ENCODE measurements at regions not wholly inside any gene's neighbourhood (a gene's known extent, or its start where the extent isn't known, plus 50 kb on each side); places are given as distances from the start of the nearest gene placed in this dataset.

GRCh38 chr20:11015440-11015839 is 341.6 kb upstream of the JAG1 start:
- peaks cover 0 to 5% (median 0%) of the 10 kb centered on the region in 5 experiments for H3K27me3 ChIP-seq (replicated peaks in 2 of 5; ENCODE audit: control insufficient read depth in 4 of 5, insufficient read depth in 5 of 5, low read length in 4 of 5)
- ChIA-PET POLR2A (no interaction called here), CTCF (no interaction called here)
- no peak overlapping the region for H3K4me3 ChIP-seq (ENCODE audit: control insufficient read depth in 1 of 7, extremely low read depth in 1 of 7, insufficient read depth in 4 of 7, low read depth in 2 of 7, low read length in 6 of 7)
- 87% methylated on average over 2 of the region's 4 CpGs for WGBS (ENCODE audit: insufficient coverage)
- no peaks in the 10 kb centered on the region for H3K36me3 ChIP-seq (ENCODE audit: control insufficient read depth in 4 of 4, insufficient read depth in 4 of 4, low read length in 3 of 4)
- no peak overlapping the region for H3K27ac ChIP-seq (ENCODE audit: insufficient read depth in 1 of 2, low read depth in 1 of 2, low read length in 2 of 2, poor library complexity in 1 of 2, severe bottlenecking in 2 of 2)
- H3K9me3 ChIP-seq (ENCODE audit: control extremely low read depth in 1 of 5, control insufficient read depth in 4 of 5, insufficient read depth in 2 of 5, low read depth in 1 of 5, low read length in 4 of 5), result no peaks in the 10 kb centered on the region
- DNase-seq, result no peak
- no peaks in the 10 kb centered on the region for H3K4me1 ChIP-seq (ENCODE audit: control extremely low read depth in 1 of 4, control insufficient read depth in 4 of 4, insufficient read depth in 4 of 4, low read length in 3 of 4)

GRCh38 chr20:11017446-11017845 is 343.6 kb upstream of the JAG1 start:
- 100% methylated on average over 2 of the region's 4 CpGs for WGBS (ENCODE audit: insufficient coverage)
- Histone ChIP-seq H3K4me3 (ENCODE audit: control insufficient read depth in 1 of 7, extremely low read depth in 1 of 7, insufficient read depth in 4 of 7, low read depth in 2 of 7, low read length in 6 of 7) (no peak overlapping the region), H3K4me1 (ENCODE audit: control extremely low read depth in 1 of 4, control insufficient read depth in 4 of 4, insufficient read depth in 4 of 4, low read length in 3 of 4) (no peaks in the 10 kb centered on the region), H3K27ac (ENCODE audit: insufficient read depth in 1 of 2, low read depth in 1 of 2, low read length in 2 of 2, poor library complexity in 1 of 2, severe bottlenecking in 2 of 2) (no peak overlapping the region), H3K9me3 (ENCODE audit: control extremely low read depth in 1 of 5, control insufficient read depth in 4 of 5, insufficient read depth in 2 of 5, low read depth in 1 of 5, low read length in 4 of 5) (no peaks in the 10 kb centered on the region), H3K27me3 (replicated peaks in 2 of 5; ENCODE audit: control insufficient read depth in 4 of 5, insufficient read depth in 5 of 5, low read length in 4 of 5) (no peaks in the 10 kb centered on the region), H3K36me3 (ENCODE audit: control insufficient read depth in 4 of 4, insufficient read depth in 4 of 4, low read length in 3 of 4) (no peaks in the 10 kb centered on the region)
- CTCF ChIA-PET, result no interaction called here
- DNase-seq, result no peak
- POLR2A ChIA-PET, result no interaction called here

- H3K4me1 ChIP-seq (ENCODE audit: control extremely low read depth in 1 of 4, control insufficient read depth in 4 of 4, insufficient read depth in 4 of 4, low read length in 3 of 4), result no peaks in the 10 kb centered on the region
- DNase-seq, result no peak
- H3K4me3 ChIP-seq (ENCODE audit: control insufficient read depth in 1 of 7, extremely low read depth in 1 of 7, insufficient read depth in 4 of 7, low read depth in 2 of 7, low read length in 6 of 7), result no peak overlapping the region
- 98% methylated on average over 6 of the region's 6 CpGs for WGBS (ENCODE audit: insufficient coverage)
- no peaks in the 10 kb centered on the region for H3K36me3 ChIP-seq (ENCODE audit: control insufficient read depth in 4 of 4, insufficient read depth in 4 of 4, low read length in 3 of 4)
- ChIA-PET CTCF (no interaction called here), POLR2A (no interaction called here)
- no peak overlapping the region for H3K27ac ChIP-seq (ENCODE audit: insufficient read depth in 1 of 2, low read depth in 1 of 2, low read length in 2 of 2, poor library complexity in 1 of 2, severe bottlenecking in 2 of 2)
- H3K27me3 ChIP-seq (replicated peaks in 2 of 5; ENCODE audit: control insufficient read depth in 4 of 5, insufficient read depth in 5 of 5, low read length in 4 of 5), result no peaks in the 10 kb centered on the region
- no peaks in the 10 kb centered on the region for H3K9me3 ChIP-seq (ENCODE audit: control extremely low read depth in 1 of 5, control insufficient read depth in 4 of 5, insufficient read depth in 2 of 5, low read depth in 1 of 5, low read length in 4 of 5)
These were observed 344.9 kb upstream of the JAG1 start for GRCh38 chr20:11018668-11019170.

DNA sequence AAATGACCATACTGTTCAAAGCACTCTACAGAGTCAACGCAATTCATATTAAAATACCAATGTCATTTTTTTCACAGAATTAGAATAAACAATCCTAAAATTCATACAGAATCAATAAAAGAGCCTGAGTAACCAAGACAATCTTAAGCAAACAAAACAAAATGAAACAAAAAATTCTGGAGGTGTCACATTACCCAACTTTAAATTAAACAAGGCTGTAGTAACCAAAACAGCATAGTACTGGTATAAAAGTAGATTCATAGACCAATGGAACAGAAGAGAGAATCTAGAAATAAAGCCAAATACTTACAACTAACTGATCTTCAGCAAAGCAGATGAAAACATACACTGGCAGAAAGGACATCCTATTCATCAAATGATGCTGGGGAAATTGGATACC is 346.9 kb upstream of the JAG1 start:
- POLR2A ChIA-PET, result no interaction called here
- DNase-seq, result no peak
- H3K9me3 ChIP-seq (ENCODE audit: control extremely low read depth in 1 of 5, control insufficient read depth in 4 of 5, insufficient read depth in 2 of 5, low read depth in 1 of 5, low read length in 4 of 5), result peaks cover 0 to 2% (median 0%) of the 10 kb centered on the region in 5 experiments

DNA sequence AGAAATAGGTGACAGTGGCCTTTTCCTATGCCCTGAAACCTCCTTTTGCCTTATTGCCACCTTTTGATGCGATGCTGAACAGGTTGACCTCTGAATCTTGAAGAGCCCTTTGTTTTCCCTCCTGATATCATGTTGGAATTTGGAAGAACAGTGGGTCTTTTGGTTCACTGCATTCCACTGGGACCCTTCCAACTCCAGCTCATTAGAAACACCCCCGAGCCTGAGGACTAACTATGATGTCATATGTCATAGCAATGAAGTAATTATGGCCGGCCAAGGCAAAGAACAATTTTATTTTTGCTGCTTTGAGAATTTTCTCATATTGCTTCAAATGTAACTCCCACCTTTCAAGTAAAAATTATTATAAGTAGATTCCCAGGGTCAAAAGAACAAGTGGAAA is 353.4 kb upstream of the JAG1 start:
- Histone ChIP-seq H3K36me3 (ENCODE audit: control insufficient read depth in 4 of 4, insufficient read depth in 4 of 4, low read length in 3 of 4) (no peaks in the 10 kb centered on the region), H3K4me1 (ENCODE audit: control extremely low read depth in 1 of 4, control insufficient read depth in 4 of 4, insufficient read depth in 4 of 4, low read length in 3 of 4) (no peaks in the 10 kb centered on the region), H3K4me3 (ENCODE audit: control insufficient read depth in 1 of 7, extremely low read depth in 1 of 7, insufficient read depth in 4 of 7, low read depth in 2 of 7, low read length in 6 of 7) (no peak overlapping the region), H3K9me3 (ENCODE audit: control extremely low read depth in 1 of 5, control insufficient read depth in 4 of 5, insufficient read depth in 2 of 5, low read depth in 1 of 5, low read length in 4 of 5) (peaks cover 0 to 2% (median 0%) of the 10 kb centered on the region in 5 experiments), H3K27me3 (replicated peaks in 2 of 5; ENCODE audit: control insufficient read depth in 4 of 5, insufficient read depth in 5 of 5, low read length in 4 of 5) (no peaks in the 10 kb centered on the region), H3K27ac (ENCODE audit: insufficient read depth in 1 of 2, low read depth in 1 of 2, low read length in 2 of 2, poor library complexity in 1 of 2, severe bottlenecking in 2 of 2) (no peak overlapping the region)
- ChIA-PET CTCF (no interaction called here), POLR2A (no interaction called here)
- WGBS (ENCODE audit: insufficient coverage), result 100% methylated on average over 2 of the region's 3 CpGs
- DNase-seq, result no peak

More for the DNA sequence above, 346.9 kb upstream of the JAG1 start:
- no peaks in the 10 kb centered on the region for H3K27me3 ChIP-seq (replicated peaks in 2 of 5; ENCODE audit: control insufficient read depth in 4 of 5, insufficient read depth in 5 of 5, low read length in 4 of 5)
- no peaks in the 10 kb centered on the region for H3K4me1 ChIP-seq (ENCODE audit: control extremely low read depth in 1 of 4, control insufficient read depth in 4 of 4, insufficient read depth in 4 of 4, low read length in 3 of 4)
- H3K36me3 ChIP-seq (ENCODE audit: control insufficient read depth in 4 of 4, insufficient read depth in 4 of 4, low read length in 3 of 4), result no peaks in the 10 kb centered on the region
- no peak overlapping the region for H3K27ac ChIP-seq (ENCODE audit: insufficient read depth in 1 of 2, low read depth in 1 of 2, low read length in 2 of 2, poor library complexity in 1 of 2, severe bottlenecking in 2 of 2)
- CTCF ChIA-PET, result no interaction called here
- no CpG with 5 or more reads among the region's 1 CpG for WGBS (ENCODE audit: insufficient coverage)
- H3K4me3 ChIP-seq (ENCODE audit: control insufficient read depth in 1 of 7, extremely low read depth in 1 of 7, insufficient read depth in 4 of 7, low read depth in 2 of 7, low read length in 6 of 7), result no peak overlapping the region

- no peak overlapping the region for H3K4me3 ChIP-seq (ENCODE audit: control insufficient read depth in 1 of 7, extremely low read depth in 1 of 7, insufficient read depth in 4 of 7, low read depth in 2 of 7, low read length in 6 of 7)
- H3K9me3 ChIP-seq (ENCODE audit: control extremely low read depth in 1 of 5, control insufficient read depth in 4 of 5, insufficient read depth in 2 of 5, low read depth in 1 of 5, low read length in 4 of 5), result peaks cover 0 to 2% (median 0%) of the 10 kb centered on the region in 5 experiments
- no peaks in the 10 kb centered on the region for H3K4me1 ChIP-seq (ENCODE audit: control extremely low read depth in 1 of 4, control insufficient read depth in 4 of 4, insufficient read depth in 4 of 4, low read length in 3 of 4)
- ChIA-PET CTCF (no interaction called here), POLR2A (no interaction called here)
- H3K27me3 ChIP-seq (replicated peaks in 2 of 5; ENCODE audit: control insufficient read depth in 4 of 5, insufficient read depth in 5 of 5, low read length in 4 of 5), result no peaks in the 10 kb centered on the region
- H3K27ac ChIP-seq (ENCODE audit: insufficient read depth in 1 of 2, low read depth in 1 of 2, low read length in 2 of 2, poor library complexity in 1 of 2, severe bottlenecking in 2 of 2), result no peak overlapping the region
- H3K36me3 ChIP-seq (ENCODE audit: control insufficient read depth in 4 of 4, insufficient read depth in 4 of 4, low read length in 3 of 4), result no peaks in the 10 kb centered on the region
- WGBS (ENCODE audit: insufficient coverage), result 100% methylated on average over 1 of the region's 2 CpGs
- DNase-seq, result no peak
These were observed 356.6 kb upstream of the JAG1 start for GRCh38 chr20:11030351-11030750.

- Histone ChIP-seq H3K9me3 (ENCODE audit: control extremely low read depth in 1 of 5, control insufficient read depth in 4 of 5, insufficient read depth in 2 of 5, low read depth in 1 of 5, low read length in 4 of 5) (no peaks in the 10 kb centered on the region), H3K4me3 (ENCODE audit: control insufficient read depth in 1 of 7, extremely low read depth in 1 of 7, insufficient read depth in 4 of 7, low read depth in 2 of 7, low read length in 6 of 7) (no peak overlapping the region), H3K4me1 (ENCODE audit: control extremely low read depth in 1 of 4, control insufficient read depth in 4 of 4, insufficient read depth in 4 of 4, low read length in 3 of 4) (no peaks in the 10 kb centered on the region), H3K27ac (ENCODE audit: insufficient read depth in 1 of 2, low read depth in 1 of 2, low read length in 2 of 2, poor library complexity in 1 of 2, severe bottlenecking in 2 of 2) (no peak overlapping the region), H3K36me3 (ENCODE audit: control insufficient read depth in 4 of 4, insufficient read depth in 4 of 4, low read length in 3 of 4) (no peaks in the 10 kb centered on the region), H3K27me3 (replicated peaks in 2 of 5; ENCODE audit: control insufficient read depth in 4 of 5, insufficient read depth in 5 of 5, low read length in 4 of 5) (no peaks in the 10 kb centered on the region)
- ChIA-PET CTCF (no interaction called here), POLR2A (no interaction called here)
- 100% methylated on average over 1 of the region's 2 CpGs for WGBS (ENCODE audit: insufficient coverage)
- DNase-seq, result no peak
These were observed 357.5 kb upstream of the JAG1 start for GRCh38 chr20:11031300-11031699.
